Neuron (in vitro differentiated cells): ENCODE measurements at regions not wholly inside any gene's neighbourhood (a gene's known extent, or its start where the extent isn't known, plus 50 kb on each side); places are given as distances from the start of the nearest gene placed in this dataset.

ENCODE experiments used
- H2AFZ ChIP-seq: one replicate; pipeline ENCODE4 v1.6.1; 2013; ENCODE audit warnings: low read depth, mild to moderate bottlenecking, inconsistent platforms, low read length, moderate library complexity
- H3K27me3 ChIP-seq: one replicate; pipeline ENCODE4 v1.6.1; 2013; ENCODE audit warnings: low read length; ENCODE audit not compliant: insufficient read depth
- H3K36me3 ChIP-seq: one replicate; pipeline ENCODE4 v1.6.1; 2013; ENCODE audit warnings: low read length; ENCODE audit not compliant: insufficient read depth
- H3K4me1 ChIP-seq: one replicate; pipeline ENCODE4 v1.6.1; 2013; ENCODE audit warnings: low read length; ENCODE audit not compliant: insufficient read depth
- H3K4me3 ChIP-seq: 2 replicates; pipeline ENCODE4 v1.5.1; 2013; ENCODE audit warnings: mild to moderate bottlenecking, low read length, moderate library complexity
- H3K9me3 ChIP-seq: one replicate; pipeline ENCODE4 v1.6.1; 2013; ENCODE audit warnings: low read length

DNA sequence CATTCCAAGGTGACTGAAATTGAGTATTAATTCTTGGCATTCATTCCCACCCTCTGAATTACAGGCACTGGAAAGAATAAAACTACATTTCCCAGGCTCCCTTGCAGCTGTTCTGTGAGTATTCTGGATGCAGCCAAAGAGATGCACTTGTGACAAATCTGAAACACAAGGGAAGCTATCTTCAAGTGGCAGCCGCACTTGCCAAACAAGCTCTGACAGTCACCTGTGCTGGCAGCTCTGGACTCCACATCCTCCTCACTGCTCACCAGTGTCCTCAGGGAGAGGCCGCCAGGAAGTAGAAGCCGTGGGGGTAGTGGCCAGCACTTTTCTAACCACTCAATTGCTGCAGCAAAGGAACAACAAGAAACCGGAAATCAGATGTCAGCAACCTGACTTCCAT, 275.0 kb downstream of the NR2F1-AS1 start:
- Histone ChIP-seq H3K4me1 (peaks cover 22% of the 10 kb centered on the region), H3K27me3 (no peaks in the 10 kb centered on the region), H3K36me3 (no peaks in the 10 kb centered on the region), H3K4me3 (no peak overlapping the region), H3K9me3 (no peaks in the 10 kb centered on the region), H2AFZ (no peak overlapping the region)

DNA sequence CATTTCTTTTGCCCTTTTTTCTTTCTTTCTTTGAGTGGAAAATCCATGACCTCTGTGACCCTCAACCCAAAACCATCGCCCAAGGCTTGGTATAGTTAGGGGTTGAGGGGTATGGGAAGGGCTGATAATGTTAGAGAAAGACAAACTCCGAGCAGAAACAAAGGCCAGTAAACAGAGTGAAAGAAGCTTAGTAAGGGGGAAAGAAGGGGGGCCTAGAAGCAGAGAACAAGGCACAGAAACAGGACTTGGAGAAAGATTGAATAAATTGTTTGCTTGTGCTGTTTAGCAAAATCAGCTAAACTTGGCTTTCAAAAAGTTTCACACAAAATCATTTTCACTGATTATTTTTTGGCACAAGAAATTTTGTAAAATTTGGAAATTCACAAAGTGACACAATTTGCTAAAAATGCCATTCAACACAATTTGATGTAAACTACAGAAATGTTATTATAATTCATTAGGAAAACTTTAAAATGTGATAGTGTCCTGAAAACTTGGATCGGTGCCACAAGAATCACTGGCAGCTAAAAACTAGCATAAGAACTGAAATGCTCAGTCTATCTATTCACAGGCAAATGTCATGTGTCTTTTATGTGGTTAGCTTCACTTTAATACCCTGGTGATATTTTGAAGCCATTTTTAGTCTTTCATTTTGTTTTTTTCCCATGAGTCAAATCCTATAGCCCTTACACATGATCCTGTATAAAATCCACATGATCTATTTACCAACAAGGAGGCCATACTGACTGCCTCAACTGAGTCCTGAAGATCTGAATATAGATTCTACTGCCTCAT, 276.4 kb downstream of the NR2F1-AS1 start:
- no peak overlapping the region for H3K4me3 ChIP-seq
- H3K27me3 ChIP-seq, result no peaks in the 10 kb centered on the region
- H3K4me1 ChIP-seq, result peaks cover 34% of the 10 kb centered on the region
- no peaks in the 10 kb centered on the region for H3K9me3 ChIP-seq
- H2AFZ ChIP-seq, result no peak overlapping the region
- H3K36me3 ChIP-seq, result no peaks in the 10 kb centered on the region

DNA sequence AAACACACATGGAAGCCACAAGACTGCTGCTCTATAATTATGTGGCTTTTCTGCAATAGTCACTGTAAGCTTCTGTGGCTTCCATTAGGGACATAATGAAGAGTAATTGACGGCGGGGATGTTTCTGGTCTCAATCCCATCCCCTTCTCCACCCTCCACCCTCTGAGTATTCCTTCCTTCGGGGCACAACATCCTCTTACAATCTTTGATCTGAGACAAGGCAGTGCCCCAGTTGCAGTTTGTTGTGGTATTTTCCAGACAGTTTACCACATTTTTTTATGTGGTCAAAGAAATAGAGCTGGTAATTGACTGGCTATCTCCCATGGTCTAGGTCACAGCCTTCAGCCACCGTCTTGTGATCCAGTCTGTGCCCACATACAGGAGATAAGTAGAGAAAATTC, 277.7 kb downstream of the NR2F1-AS1 start:
- no peaks in the 10 kb centered on the region for H3K27me3 ChIP-seq
- no peaks in the 10 kb centered on the region for H3K36me3 ChIP-seq
- no peaks in the 10 kb centered on the region for H3K9me3 ChIP-seq
- H3K4me3 ChIP-seq, result no peak overlapping the region
- no peak overlapping the region for H2AFZ ChIP-seq
- peaks cover 45% of the 10 kb centered on the region for H3K4me1 ChIP-seq

GRCh38 chr5:93302711-93303110, 278.3 kb downstream of the NR2F1-AS1 start:
- Histone ChIP-seq H3K4me3 (no peak overlapping the region), H2AFZ (no peak overlapping the region), H3K4me1 (peaks cover 45% of the 10 kb centered on the region), H3K27me3 (no peaks in the 10 kb centered on the region), H3K9me3 (no peaks in the 10 kb centered on the region), H3K36me3 (no peaks in the 10 kb centered on the region)

DNA sequence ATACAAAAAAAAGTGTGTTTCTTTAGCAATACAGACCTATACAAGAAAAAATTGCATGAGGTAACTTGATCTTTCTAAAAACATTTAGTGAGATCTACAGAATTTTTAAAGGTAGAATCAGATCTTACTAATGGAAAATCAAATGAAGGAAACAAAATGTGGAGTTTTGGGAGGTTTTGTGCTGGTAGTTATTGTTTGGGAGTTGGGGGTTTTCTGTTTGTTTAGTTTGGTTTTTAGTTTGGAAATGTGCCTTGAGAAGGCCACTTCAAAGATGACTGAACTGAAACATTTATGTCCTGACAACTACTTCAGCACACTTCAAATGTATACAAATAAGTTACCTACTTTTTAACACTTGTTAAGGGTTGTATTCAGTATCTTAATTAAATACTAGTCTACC, 280.1 kb downstream of the NR2F1-AS1 start:
- Histone ChIP-seq H3K4me3 (no peak overlapping the region), H2AFZ (no peak overlapping the region), H3K27me3 (no peaks in the 10 kb centered on the region), H3K36me3 (no peaks in the 10 kb centered on the region), H3K9me3 (no peaks in the 10 kb centered on the region), H3K4me1 (peaks cover 50% of the 10 kb centered on the region)

- peak overlapping the region; percentile 37 for H2AFZ ChIP-seq
- H3K4me1 ChIP-seq, result peaks cover 50% of the 10 kb centered on the region
- peak overlapping the region; percentile 31 for H3K4me3 ChIP-seq
- H3K36me3 ChIP-seq, result no peaks in the 10 kb centered on the region
- H3K27me3 ChIP-seq, result no peaks in the 10 kb centered on the region
- no peaks in the 10 kb centered on the region for H3K9me3 ChIP-seq
These were observed 280.6 kb downstream of the NR2F1-AS1 start for GRCh38 chr5:93300309-93300923.

GRCh38 chr5:93299681-93300308, 281.2 kb downstream of the NR2F1-AS1 start:
- H3K9me3 ChIP-seq, result no peaks in the 10 kb centered on the region

DNA sequence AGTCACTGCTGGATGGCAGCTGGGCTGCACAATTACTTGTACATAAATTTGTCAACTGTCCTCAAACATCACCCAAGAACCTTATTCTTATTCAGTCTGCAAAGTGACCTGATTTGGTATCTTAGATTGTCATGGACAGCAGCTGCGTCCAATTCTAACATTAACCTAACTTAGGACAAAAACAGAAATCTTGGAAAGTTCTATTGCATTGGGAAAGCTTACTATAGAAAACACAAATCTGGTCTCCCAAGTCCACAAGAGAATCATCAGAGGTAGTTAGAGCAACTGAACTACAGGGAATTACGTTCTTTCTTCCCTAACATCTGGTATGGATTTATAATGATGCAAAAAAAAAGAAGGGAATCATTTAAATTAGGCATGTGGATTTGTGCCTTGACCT, 283.9 kb downstream of the NR2F1-AS1 start:
- Histone ChIP-seq H3K36me3 (no peaks in the 10 kb centered on the region), H3K27me3 (no peaks in the 10 kb centered on the region), H2AFZ (no peak overlapping the region), H3K9me3 (no peaks in the 10 kb centered on the region), H3K4me3 (no peak overlapping the region), H3K4me1 (peaks cover 36% of the 10 kb centered on the region)

More at GRCh38 chr5:93299681-93300308, 281.2 kb downstream of the NR2F1-AS1 start:
- H3K4me3 ChIP-seq, result peak overlapping the region; percentile 31
- peak overlapping the region; percentile 37 for H2AFZ ChIP-seq
- H3K4me1 ChIP-seq, result peaks cover 47% of the 10 kb centered on the region
- no peaks in the 10 kb centered on the region for H3K27me3 ChIP-seq
- H3K36me3 ChIP-seq, result no peaks in the 10 kb centered on the region

DNA sequence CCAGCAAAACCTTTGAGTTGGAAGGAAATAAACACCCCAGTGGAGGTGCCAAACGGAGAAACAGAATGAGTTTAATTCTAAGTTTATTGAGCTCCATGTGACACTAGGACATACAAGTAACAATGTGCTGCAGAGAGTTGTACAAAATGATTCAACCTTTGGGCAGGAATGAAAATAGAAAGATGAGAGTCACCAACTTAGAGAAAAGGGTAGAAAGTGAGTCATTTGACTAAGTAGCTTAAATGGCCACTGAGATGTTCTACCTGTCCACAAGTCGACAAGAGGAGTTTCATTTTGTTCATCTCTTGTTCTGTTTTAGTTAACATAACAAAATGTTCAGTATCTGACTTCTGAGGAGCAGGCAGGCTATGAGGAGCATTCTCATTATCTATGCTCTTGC, 284.7 kb downstream of the NR2F1-AS1 start:
- H3K4me1 ChIP-seq, result peaks cover 32% of the 10 kb centered on the region

GRCh38 chr5:93294996-93295395, 286.0 kb downstream of the NR2F1-AS1 start:
- peaks cover 20% of the 10 kb centered on the region for H3K4me1 ChIP-seq
- no peaks in the 10 kb centered on the region for H3K27me3 ChIP-seq
- no peak overlapping the region for H2AFZ ChIP-seq
- no peaks in the 10 kb centered on the region for H3K36me3 ChIP-seq
- no peaks in the 10 kb centered on the region for H3K9me3 ChIP-seq
- H3K4me3 ChIP-seq, result no peak overlapping the region

More for the DNA sequence above, 284.7 kb downstream of the NR2F1-AS1 start:
- H3K4me3 ChIP-seq, result no peak overlapping the region
- H2AFZ ChIP-seq, result no peak overlapping the region
- no peaks in the 10 kb centered on the region for H3K27me3 ChIP-seq
- H3K36me3 ChIP-seq, result no peaks in the 10 kb centered on the region
- no peaks in the 10 kb centered on the region for H3K9me3 ChIP-seq

DNA sequence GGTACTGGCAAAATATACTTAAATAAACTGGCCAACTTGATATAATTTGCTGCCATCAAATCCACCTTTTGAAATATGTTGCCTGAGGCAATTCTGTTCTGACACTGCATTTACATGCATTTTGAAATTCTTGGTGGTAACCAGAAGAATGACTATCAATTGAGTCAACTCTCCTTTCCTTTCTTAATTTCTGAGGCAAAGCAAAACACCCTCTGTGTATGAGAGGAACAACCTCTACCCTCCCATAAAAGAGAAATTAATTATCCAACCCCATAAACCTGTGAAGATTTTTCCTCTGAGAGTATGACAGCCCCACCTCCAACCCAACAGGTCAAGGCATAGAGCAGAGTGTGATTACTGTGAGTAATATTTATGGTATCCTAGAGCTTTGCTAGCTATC, 286.8 kb downstream of the NR2F1-AS1 start:
- H3K9me3 ChIP-seq, result no peaks in the 10 kb centered on the region
- H3K4me3 ChIP-seq, result no peak overlapping the region
- H3K4me1 ChIP-seq, result peaks cover 12% of the 10 kb centered on the region
- no peaks in the 10 kb centered on the region for H3K36me3 ChIP-seq
- H3K27me3 ChIP-seq, result no peaks in the 10 kb centered on the region
- no peak overlapping the region for H2AFZ ChIP-seq

GRCh38 chr5:93289942-93290341, 291.1 kb downstream of the NR2F1-AS1 start:
- H3K36me3 ChIP-seq, result no peaks in the 10 kb centered on the region
- no peaks in the 10 kb centered on the region for H3K9me3 ChIP-seq
- H3K27me3 ChIP-seq, result no peaks in the 10 kb centered on the region
- no peak overlapping the region for H3K4me3 ChIP-seq
- no peak overlapping the region for H2AFZ ChIP-seq
- H3K4me1 ChIP-seq, result no peaks in the 10 kb centered on the region

- Histone ChIP-seq H3K9me3 (no peaks in the 10 kb centered on the region), H3K4me3 (no peak overlapping the region), H3K36me3 (no peaks in the 10 kb centered on the region), H3K27me3 (no peaks in the 10 kb centered on the region), H2AFZ (no peak overlapping the region), H3K4me1 (peaks cover 22% of the 10 kb centered on the region)
These were observed 295.6 kb downstream of the NR2F1-AS1 start for GRCh38 chr5:93285461-93285860.
